Parathyroid adenoma (tissue), 2 donors: ENCODE measurements at regions not wholly inside any gene's neighbourhood (a gene's known extent, or its start where the extent isn't known, plus 50 kb on each side); places are given as distances from the start of the nearest gene placed in this dataset.
A peak's percentile ranks its signal among the peaks of the same experiment; 100 is the strongest.

Source experiments
- H2AFZ ChIP-seq: fragments of 300-600 bp; sonication (generic); one replicate; pipeline ENCODE4 v1.7.0; 2017; ENCODE audit warnings: antibody characterized with exemption, mild to moderate bottlenecking
- H3K27ac ChIP-seq: fragments of 300-600 bp; sonication (generic); one replicate; pipeline ENCODE4 v1.7.0; 2017
- H3K27me3 ChIP-seq: fragments of 300-600 bp; sonication (generic); one replicate; pipeline ENCODE4 v1.7.0; 2017; ENCODE audit warnings: low read length; ENCODE audit not compliant: control insufficient read depth, insufficient read depth
- H3K36me3 ChIP-seq: fragments of 300-600 bp; sonication (generic); one replicate; pipeline ENCODE4 v1.7.0; 2017; ENCODE audit warnings: low read length; ENCODE audit not compliant: control insufficient read depth, insufficient read depth
- H3K4me1 ChIP-seq: fragments of 300-600 bp; sonication (generic); one replicate; pipeline ENCODE4 v1.7.0; 2017; ENCODE audit warnings: control low read depth
- H3K4me2 ChIP-seq: fragments of 300-600 bp; sonication (generic); one replicate; pipeline ENCODE4 v1.7.0; 2017; ENCODE audit warnings: low read length
- H3K4me3 ChIP-seq: fragments of 300-600 bp; sonication (generic); one replicate; pipeline ENCODE4 v1.7.0; 2017; ENCODE audit warnings: low read depth, low read length
- H3K79me2 ChIP-seq: fragments of 300-600 bp; sonication (generic); one replicate; pipeline ENCODE4 v1.7.0; 2017; ENCODE audit warnings: control low read depth
- H3K9ac ChIP-seq: fragments of 300-600 bp; sonication (generic); one replicate; pipeline ENCODE4 v1.7.0; 2017; ENCODE audit warnings: mild to moderate bottlenecking
- H3K9me3 ChIP-seq: fragments of 300-600 bp; sonication (generic); one replicate; pipeline ENCODE4 v1.7.0; 2017; ENCODE audit warnings: low read length; ENCODE audit not compliant: control insufficient read depth
- TF ChIP-seq, protein P1 (sequence below): fragments of 300-600 bp; sonication (generic); IDR thresholded peaks from one replicate; pipeline ENCODE4 v1.7.0; 2017; ENCODE audit warnings: antibody characterized with exemption, mild to moderate bottlenecking
- donor health status: primary hyperparathyroidism.

DNA sequence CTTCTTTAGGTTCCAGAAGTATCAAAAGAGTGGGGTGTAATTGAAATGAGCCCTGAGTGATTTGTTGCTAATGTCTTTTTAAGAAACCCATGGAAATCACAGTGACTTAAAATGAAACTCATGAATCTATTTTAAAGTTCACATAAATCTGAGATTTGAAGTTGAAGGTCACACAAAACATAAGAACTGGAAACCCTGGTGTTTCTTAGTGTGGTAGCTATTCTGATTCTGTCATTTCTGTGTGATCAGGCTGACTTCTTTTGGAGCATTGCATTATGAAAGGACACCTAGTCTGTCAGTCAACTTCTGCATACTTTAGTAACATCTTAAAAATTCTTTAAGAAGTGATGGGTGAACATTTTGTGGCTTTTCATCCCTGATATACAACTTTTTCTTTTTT is 448.8 kb downstream of the TLE4 start:
- Histone ChIP-seq H3K27me3 (no peaks in the 10 kb centered on the region), H3K4me1 (peaks cover 2% of the 10 kb centered on the region), H3K4me2 (peak overlapping the region; percentile 42), H3K9ac (no peak overlapping the region), H3K27ac (peak overlapping the region; percentile 79), H3K36me3 (no peaks in the 10 kb centered on the region), H3K79me2 (no peaks in the 10 kb centered on the region), H3K9me3 (no peaks in the 10 kb centered on the region), H2AFZ (no peak overlapping the region), H3K4me3 (peak overlapping the region; percentile 28)
- TF ChIP-seq, protein P1, sequence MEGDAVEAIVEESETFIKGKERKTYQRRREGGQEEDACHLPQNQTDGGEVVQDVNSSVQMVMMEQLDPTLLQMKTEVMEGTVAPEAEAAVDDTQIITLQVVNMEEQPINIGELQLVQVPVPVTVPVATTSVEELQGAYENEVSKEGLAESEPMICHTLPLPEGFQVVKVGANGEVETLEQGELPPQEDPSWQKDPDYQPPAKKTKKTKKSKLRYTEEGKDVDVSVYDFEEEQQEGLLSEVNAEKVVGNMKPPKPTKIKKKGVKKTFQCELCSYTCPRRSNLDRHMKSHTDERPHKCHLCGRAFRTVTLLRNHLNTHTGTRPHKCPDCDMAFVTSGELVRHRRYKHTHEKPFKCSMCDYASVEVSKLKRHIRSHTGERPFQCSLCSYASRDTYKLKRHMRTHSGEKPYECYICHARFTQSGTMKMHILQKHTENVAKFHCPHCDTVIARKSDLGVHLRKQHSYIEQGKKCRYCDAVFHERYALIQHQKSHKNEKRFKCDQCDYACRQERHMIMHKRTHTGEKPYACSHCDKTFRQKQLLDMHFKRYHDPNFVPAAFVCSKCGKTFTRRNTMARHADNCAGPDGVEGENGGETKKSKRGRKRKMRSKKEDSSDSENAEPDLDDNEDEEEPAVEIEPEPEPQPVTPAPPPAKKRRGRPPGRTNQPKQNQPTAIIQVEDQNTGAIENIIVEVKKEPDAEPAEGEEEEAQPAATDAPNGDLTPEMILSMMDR, result no peak

DNA sequence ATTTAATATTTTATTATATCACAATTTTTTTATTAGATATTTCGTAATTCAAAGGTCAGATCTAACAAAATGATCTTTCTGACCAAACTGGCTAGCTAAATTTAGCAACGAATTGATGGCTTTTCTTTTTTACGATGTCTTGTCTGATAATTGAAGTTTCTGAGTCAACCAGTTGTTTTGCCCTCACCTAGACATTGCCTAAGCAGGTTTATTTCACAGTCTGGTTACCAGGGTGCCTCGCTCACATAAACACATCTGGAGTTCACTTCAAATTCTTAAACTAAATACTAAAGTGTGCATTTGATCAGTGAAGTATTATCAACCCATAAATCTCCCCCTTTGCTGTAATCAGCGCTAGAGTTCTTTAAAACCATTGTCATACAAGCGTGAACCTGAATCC is 448.3 kb downstream of the TLE4 start:
- no peak overlapping the region for H2AFZ ChIP-seq
- peak overlapping the region; percentile 28 for H3K4me3 ChIP-seq
- TF ChIP-seq, protein P1, result no peak
- no peaks in the 10 kb centered on the region for H3K27me3 ChIP-seq
- H3K9me3 ChIP-seq, result no peaks in the 10 kb centered on the region
- peaks cover 2% of the 10 kb centered on the region for H3K4me1 ChIP-seq
- H3K27ac ChIP-seq, result peak overlapping the region; percentile 79
- no peaks in the 10 kb centered on the region for H3K79me2 ChIP-seq
- peak overlapping the region; percentile 42 for H3K4me2 ChIP-seq
- H3K9ac ChIP-seq, result no peak overlapping the region
- no peaks in the 10 kb centered on the region for H3K36me3 ChIP-seq

- Histone ChIP-seq H3K79me2 (no peaks in the 10 kb centered on the region), H3K27me3 (no peaks in the 10 kb centered on the region), H3K9ac (no peak overlapping the region), H2AFZ (no peak overlapping the region), H3K4me2 (no peak overlapping the region), H3K4me3 (no peak overlapping the region), H3K4me1 (no peaks in the 10 kb centered on the region), H3K36me3 (no peaks in the 10 kb centered on the region), H3K9me3 (no peaks in the 10 kb centered on the region), H3K27ac (no peak overlapping the region)
- TF ChIP-seq, protein P1, result no peak
Measured at GRCh38 chr9:80013891-80014290, 442.1 kb downstream of the TLE4 start.

DNA sequence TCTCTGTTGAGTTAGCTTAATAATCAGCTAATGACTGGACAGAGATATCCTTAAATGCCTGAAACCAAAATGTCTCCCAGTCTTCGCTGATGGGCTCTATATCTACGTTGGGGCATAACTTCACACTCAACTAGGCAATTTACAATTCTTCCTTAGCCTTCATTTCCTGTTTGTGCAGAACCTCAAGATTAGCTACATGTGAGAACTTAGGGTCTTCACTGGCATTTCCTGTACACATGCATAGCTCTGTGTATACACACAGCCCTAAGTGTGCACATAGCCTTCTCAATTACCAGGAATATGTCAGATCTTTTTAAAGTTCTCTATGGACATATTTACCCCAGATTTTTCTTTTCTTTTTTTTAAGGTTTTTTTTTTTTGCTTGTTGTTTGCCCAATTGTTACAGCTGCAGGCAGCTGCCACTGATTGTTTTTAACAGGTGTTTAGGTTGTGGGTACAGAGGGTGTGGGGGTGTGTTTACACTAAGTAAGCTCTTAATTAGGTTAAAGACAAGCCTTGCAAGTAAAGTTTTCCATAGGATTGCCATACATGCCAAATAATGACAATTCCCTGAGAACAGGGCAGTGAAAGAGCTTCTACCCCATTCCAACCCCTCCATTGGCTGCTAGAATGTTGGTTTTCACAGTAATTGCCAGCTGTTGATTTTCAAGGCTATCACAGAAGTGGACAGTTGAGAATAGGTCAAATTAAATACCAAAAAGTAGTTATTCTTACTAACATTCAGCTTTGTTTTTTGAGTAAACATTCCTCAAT is 441.0 kb downstream of the TLE4 start:
- no peak overlapping the region for H3K4me2 ChIP-seq
- no peaks in the 10 kb centered on the region for H3K79me2 ChIP-seq
- H3K4me1 ChIP-seq, result no peaks in the 10 kb centered on the region
- TF ChIP-seq, protein P1, result no peak
- no peak overlapping the region for H3K4me3 ChIP-seq
- no peaks in the 10 kb centered on the region for H3K9me3 ChIP-seq
- H3K9ac ChIP-seq, result no peak overlapping the region
- H3K36me3 ChIP-seq, result no peaks in the 10 kb centered on the region
- no peak overlapping the region for H3K27ac ChIP-seq
- no peaks in the 10 kb centered on the region for H3K27me3 ChIP-seq
- H2AFZ ChIP-seq, result no peak overlapping the region

- Histone ChIP-seq H3K4me2 (no peak overlapping the region), H3K4me1 (no peaks in the 10 kb centered on the region), H3K79me2 (no peaks in the 10 kb centered on the region), H3K9me3 (no peaks in the 10 kb centered on the region), H3K36me3 (no peaks in the 10 kb centered on the region), H3K27me3 (no peaks in the 10 kb centered on the region), H3K4me3 (no peak overlapping the region), H3K27ac (no peak overlapping the region), H2AFZ (no peak overlapping the region), H3K9ac (no peak overlapping the region)
- TF ChIP-seq, protein P1, result no peak
Measured at GRCh38 chr9:80009204-80009603, 437.4 kb downstream of the TLE4 start.
